ENCODE measurements at regions not wholly inside any gene's neighbourhood (a gene's known extent, or its start where the extent isn't known, plus 50 kb on each side); places are given as distances from the start of the nearest gene placed in this dataset.

DNA sequence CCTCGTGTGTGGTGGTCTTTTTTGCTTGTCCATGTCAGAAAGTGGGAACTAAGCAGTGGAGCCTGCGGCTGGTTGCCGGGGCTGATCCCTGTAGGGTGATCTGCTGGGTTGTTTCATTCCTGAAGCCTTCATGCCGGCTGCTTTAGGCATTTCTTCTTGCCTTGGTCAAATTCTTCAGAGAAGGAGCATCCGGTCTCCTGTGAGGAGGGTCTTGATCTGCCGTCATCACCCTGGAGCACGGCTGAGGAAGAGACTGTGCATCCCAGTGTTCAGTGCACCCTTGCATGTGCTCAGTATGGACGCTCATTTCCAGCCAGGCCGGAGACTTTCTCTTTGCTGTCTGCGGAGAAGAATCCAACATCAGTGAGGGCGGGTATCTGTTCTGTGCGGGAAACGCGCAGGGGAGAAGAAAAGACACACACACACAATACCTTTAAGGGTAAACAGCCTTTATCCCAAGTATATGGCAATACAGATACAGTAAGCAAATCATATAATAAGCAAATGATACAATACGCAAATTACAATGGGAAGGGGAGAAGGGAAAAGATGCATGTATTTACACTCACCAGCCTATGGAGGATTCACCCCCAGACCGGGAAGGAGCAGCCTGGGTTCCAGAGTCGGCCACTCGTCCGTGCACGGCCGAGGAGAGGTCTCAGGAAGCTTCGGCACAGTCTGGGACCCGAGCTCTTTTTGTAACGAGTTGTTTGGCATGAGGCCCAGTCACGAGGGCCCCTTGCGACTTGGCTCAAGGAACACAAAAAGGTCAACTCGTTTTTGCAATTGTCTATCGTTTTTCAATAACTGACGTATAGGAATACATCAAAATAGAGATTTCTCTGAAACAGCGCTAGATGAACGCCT, 1366.8 kb upstream of the TMEM132C start:
- no peak for DNase-seq
- Histone ChIP-seq H3K9me3 (no peaks in the 10 kb centered on the region), H3K36me3 (no peaks in the 10 kb centered on the region), H3K4me1 (no peaks in the 10 kb centered on the region), H3K27ac (no peak overlapping the region), H3K4me3 (no peak overlapping the region), H3K27me3 (no peaks in the 10 kb centered on the region)
- TF ChIP-seq, protein P1, sequence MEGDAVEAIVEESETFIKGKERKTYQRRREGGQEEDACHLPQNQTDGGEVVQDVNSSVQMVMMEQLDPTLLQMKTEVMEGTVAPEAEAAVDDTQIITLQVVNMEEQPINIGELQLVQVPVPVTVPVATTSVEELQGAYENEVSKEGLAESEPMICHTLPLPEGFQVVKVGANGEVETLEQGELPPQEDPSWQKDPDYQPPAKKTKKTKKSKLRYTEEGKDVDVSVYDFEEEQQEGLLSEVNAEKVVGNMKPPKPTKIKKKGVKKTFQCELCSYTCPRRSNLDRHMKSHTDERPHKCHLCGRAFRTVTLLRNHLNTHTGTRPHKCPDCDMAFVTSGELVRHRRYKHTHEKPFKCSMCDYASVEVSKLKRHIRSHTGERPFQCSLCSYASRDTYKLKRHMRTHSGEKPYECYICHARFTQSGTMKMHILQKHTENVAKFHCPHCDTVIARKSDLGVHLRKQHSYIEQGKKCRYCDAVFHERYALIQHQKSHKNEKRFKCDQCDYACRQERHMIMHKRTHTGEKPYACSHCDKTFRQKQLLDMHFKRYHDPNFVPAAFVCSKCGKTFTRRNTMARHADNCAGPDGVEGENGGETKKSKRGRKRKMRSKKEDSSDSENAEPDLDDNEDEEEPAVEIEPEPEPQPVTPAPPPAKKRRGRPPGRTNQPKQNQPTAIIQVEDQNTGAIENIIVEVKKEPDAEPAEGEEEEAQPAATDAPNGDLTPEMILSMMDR (IDR thresholded peaks at IDR 0.05), result no peak
- no peak for ATAC-seq
- intact Hi-C loops (cut with DNase I), result no loop called here

DNA sequence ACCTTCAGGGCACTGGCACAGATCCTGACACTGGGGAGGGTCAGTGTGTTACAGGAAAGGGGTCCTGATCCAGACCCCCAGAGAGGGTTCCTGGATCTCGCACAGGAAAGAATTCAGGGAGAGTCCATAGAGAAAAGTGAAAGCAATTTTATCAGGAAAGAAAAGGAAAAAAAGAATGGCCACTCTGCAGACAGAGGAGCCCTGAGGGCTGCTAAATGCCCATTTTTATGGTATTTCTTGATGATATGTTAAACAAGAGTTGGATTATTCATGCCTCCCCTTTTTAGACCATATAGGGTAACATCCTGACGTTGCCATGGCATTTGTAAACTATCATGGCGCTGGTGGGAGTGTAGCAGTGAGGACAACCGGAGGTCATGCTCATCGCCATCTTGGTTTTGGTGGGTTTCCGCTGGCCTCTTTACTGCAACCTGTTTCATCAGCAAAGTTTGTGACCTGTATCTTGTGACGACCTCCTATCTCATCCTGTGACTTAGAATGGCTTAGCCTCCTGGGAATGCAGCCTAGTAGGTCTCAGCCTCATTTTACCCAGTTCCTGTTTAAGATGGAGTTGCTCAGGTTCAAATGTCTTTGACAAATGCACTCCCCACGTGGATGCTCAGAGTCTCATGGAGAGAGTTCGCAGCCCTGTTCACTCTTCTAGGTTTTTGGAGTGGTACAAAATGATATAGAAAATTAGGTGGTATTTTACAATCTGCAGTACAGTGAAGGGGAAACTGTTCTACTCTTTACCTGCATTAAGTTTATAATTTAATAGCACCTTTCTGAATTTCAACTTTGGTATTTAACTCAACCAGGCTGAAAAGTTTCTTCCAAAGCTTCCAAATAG, 1363.7 kb upstream of the TMEM132C start:
- intact Hi-C loops (cut with DNase I), result no loop called here

DNA sequence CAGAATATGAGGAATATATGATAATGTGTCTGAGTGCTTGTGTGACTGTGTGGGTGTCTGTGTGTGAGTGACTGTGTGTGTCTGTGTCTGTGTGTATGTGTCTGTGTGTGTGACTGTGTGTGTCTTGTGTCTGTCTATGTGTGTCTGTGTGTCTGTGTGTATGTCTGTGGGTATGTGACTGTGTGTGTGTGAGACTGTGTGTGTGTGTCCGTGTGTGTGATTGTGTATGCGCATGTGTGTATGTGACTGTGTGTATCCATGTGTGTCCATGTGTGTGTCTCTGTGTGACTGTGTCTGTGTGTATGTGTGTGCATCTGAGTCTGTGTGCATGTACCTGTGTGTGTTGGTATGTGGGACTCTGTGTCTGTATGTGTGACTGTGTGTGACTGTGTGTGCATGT, 1361.2 kb upstream of the TMEM132C start:
- no peaks in the 10 kb centered on the region for H3K27me3 ChIP-seq
- ATAC-seq (peak; percentile 24), DNase-seq (no peak)
- no peak overlapping the region for H3K4me3 ChIP-seq
- no peaks in the 10 kb centered on the region for H3K4me1 ChIP-seq
- TF ChIP-seq, protein P1 (IDR thresholded peaks at IDR 0.05), result no peak
- H3K36me3 ChIP-seq, result no peaks in the 10 kb centered on the region
- H3K9me3 ChIP-seq, result no peaks in the 10 kb centered on the region
- intact Hi-C loops (cut with DNase I), result no loop called here
- no peak overlapping the region for H3K27ac ChIP-seq

More for the DNA sequence above, 1363.7 kb upstream of the TMEM132C start:
- no peak overlapping the region for H3K27ac ChIP-seq
- no peaks in the 10 kb centered on the region for H3K27me3 ChIP-seq
- TF ChIP-seq, protein P1 (IDR thresholded peaks at IDR 0.05), result no peak
- H3K4me1 ChIP-seq, result no peaks in the 10 kb centered on the region
- no peaks in the 10 kb centered on the region for H3K9me3 ChIP-seq
- ATAC-seq (no peak), DNase-seq (no peak)
- no peaks in the 10 kb centered on the region for H3K36me3 ChIP-seq
- H3K4me3 ChIP-seq, result no peak overlapping the region

DNA sequence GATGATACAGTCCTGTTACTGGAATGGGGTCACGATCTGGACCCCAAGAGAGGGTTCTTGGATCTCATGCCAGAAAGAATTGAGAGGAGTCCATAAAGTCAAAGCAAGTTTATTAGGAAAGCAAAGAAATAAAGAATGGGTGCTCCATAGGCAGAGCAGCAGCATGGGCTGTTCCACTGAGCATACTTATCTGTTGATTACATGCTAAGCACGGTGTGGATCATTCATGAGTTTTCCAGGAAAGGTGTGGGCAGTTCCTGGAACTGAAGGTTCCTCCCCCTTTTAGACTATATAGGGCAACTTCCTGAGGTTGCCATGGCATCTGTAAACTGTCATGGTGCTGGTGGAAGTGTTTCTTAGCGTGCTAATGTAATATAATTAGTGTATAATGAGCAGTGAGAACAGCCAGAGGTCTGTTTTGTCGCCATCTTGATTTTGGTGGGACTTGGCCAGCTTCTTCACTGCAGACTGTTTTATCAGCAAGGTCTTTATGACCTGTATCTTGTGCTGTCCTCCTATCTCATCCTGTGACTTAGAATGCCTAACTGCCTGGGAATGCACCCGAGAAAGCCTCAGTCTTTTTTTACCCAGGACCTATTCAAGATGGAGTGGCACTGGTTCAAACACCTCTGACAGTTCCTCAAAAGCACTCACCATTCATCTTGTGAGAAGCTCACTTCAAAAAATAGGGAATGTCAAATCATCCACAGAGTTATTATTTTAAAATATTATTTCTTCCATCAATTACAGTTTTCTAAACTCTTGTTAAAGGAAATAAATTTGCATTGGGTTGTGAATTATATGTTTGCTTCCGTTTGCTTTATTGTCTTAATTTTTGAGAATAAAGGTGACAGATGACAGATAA, 1358.8 kb upstream of the TMEM132C start:
- TF ChIP-seq, protein P1 (IDR thresholded peaks at IDR 0.05), result no peak
- H3K36me3 ChIP-seq, result no peaks in the 10 kb centered on the region
- no peaks in the 10 kb centered on the region for H3K9me3 ChIP-seq
- intact Hi-C loops (cut with DNase I), result no loop called here
- no peak overlapping the region for H3K27ac ChIP-seq
- ATAC-seq (no peak), DNase-seq (no peak)
- no peaks in the 10 kb centered on the region for H3K4me1 ChIP-seq
- no peaks in the 10 kb centered on the region for H3K27me3 ChIP-seq
- no peak overlapping the region for H3K4me3 ChIP-seq

DNA sequence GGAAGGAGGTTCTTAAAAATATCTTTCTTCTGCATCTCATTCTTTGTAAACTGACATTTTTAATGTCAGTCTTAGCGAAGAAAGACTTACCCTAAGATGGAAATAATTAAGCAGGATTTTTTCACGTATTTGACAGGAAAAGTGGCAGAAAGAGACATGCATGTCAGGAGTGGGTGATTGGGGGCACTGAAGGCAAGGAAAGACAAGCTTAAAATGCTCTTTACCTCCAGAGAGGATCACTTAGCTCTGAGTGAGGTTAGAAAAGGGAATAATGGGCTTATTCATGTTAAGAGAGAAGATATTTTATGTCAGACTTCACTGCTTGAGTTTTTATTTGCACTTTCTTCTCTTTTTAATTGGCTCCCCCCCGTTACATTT, 1358.2 kb upstream of the TMEM132C start:
- no peak overlapping the region for H3K27ac ChIP-seq
- H3K4me3 ChIP-seq, result no peak overlapping the region
- DNase-seq, result no peak
- ATAC-seq, result no peak
- intact Hi-C loops (cut with DNase I), result no loop called here
- no peaks in the 10 kb centered on the region for H3K36me3 ChIP-seq
- TF ChIP-seq, protein P1 (IDR thresholded peaks at IDR 0.05), result no peak
- no peaks in the 10 kb centered on the region for H3K9me3 ChIP-seq
- no peaks in the 10 kb centered on the region for H3K4me1 ChIP-seq
- no peaks in the 10 kb centered on the region for H3K27me3 ChIP-seq

Data from upper lobe of right lung (tissue), 1 donor.